Fibroblast of lung (primary cell): ENCODE measurements at regions not wholly inside any gene's neighbourhood (a gene's known extent, or its start where the extent isn't known, plus 50 kb on each side); places are given as distances from the start of the nearest gene placed in this dataset.

ENCODE experiments used
- DNase-seq, 2 donors: peaks; one replicate each; pipeline versions ENCODE4 v3.0.0 to v3.0.0-alpha.2; 2010; ENCODE audit warnings: low read depth in 2 of 2
- H2AFZ ChIP-seq: 2 replicates; pipeline ENCODE4 v1.5.1; 2012; ENCODE audit warnings: low read length, control low read depth, inconsistent platforms
- H3K27ac ChIP-seq: 2 replicates; pipeline ENCODE4 v1.5.1; 2011; ENCODE audit warnings: low read length, control low read depth; ENCODE audit not compliant: insufficient read depth
- H3K27me3 ChIP-seq: 2 replicates; pipeline ENCODE4 v1.5.1; 2011; ENCODE audit warnings: mild to moderate bottlenecking, low read length; ENCODE audit not compliant: control insufficient read depth, insufficient read depth
- H3K36me3 ChIP-seq: 2 replicates; pipeline ENCODE4 v1.5.1; 2011; ENCODE audit warnings: low read length; ENCODE audit not compliant: control insufficient read depth, insufficient read depth
- H3K4me1 ChIP-seq: 2 replicates; pipeline ENCODE4 v1.5.1; 2011; ENCODE audit warnings: low read length; ENCODE audit not compliant: control insufficient read depth, insufficient read depth; ENCODE audit errors: extremely low read depth
- H3K4me2 ChIP-seq: 2 replicates; pipeline ENCODE4 v1.5.1; 2011; ENCODE audit warnings: low read length, control low read depth; ENCODE audit not compliant: insufficient read depth; ENCODE audit errors: extremely low read depth
- H3K4me3 ChIP-seq, 4 experiments: fragments of 200-600 bp in 1 of 4; sonication (generic) in 1 of 4; replicated peaks in 1 of 4; 2 replicates each; pipeline ENCODE4 v1.5.1; 2011 to 2016; ENCODE audit warnings: low read length in 4 of 4, low read depth in 3 of 4, mild to moderate bottlenecking in 3 of 4, control low read depth in 2 of 4, inconsistent platforms in 1 of 4, mixed read lengths in 1 of 4; ENCODE audit not compliant: insufficient read depth in 1 of 4; ENCODE audit errors: control extremely low read depth in 1 of 4
- H3K79me2 ChIP-seq: 2 replicates; pipeline ENCODE4 v1.5.1; 2012; ENCODE audit warnings: mild to moderate bottlenecking, low read length, inconsistent platforms; ENCODE audit not compliant: control insufficient read depth, insufficient read depth
- H3K9ac ChIP-seq: 2 replicates; pipeline ENCODE4 v1.5.1; 2011; ENCODE audit warnings: mild to moderate bottlenecking, low read length, control low read depth; ENCODE audit not compliant: insufficient read depth
- H3K9me3 ChIP-seq: 2 replicates; pipeline ENCODE4 v1.5.1; 2012; ENCODE audit warnings: low read depth, low read length; ENCODE audit not compliant: control insufficient read depth, insufficient read depth
- H4K20me1 ChIP-seq: 2 replicates; pipeline ENCODE4 v1.5.1; 2011; ENCODE audit warnings: low read length; ENCODE audit not compliant: control insufficient read depth, insufficient read depth; ENCODE audit errors: extremely low read depth
- EZH2 ChIP-seq: IDR thresholded peaks from 2 replicates; pipeline ENCODE4 v1.5.1; 2012; ENCODE audit warnings: low read length, control low read depth, mild to moderate bottlenecking; ENCODE audit errors: missing control alignments
- TF ChIP-seq, protein P1 (sequence below), 2 donors: IDR thresholded peaks in 1 of 2; conservative IDR thresholded peaks in 1 of 2; 1 replicate in 1 of 2; 2 replicates in 1 of 2; pipeline ENCODE4 v1.5.1; 2011 to 2012; ENCODE audit warnings: low read length in 2 of 2, control low read depth in 1 of 2, inconsistent platforms in 1 of 2, low read depth in 1 of 2, mild to moderate bottlenecking in 1 of 2

DNA sequence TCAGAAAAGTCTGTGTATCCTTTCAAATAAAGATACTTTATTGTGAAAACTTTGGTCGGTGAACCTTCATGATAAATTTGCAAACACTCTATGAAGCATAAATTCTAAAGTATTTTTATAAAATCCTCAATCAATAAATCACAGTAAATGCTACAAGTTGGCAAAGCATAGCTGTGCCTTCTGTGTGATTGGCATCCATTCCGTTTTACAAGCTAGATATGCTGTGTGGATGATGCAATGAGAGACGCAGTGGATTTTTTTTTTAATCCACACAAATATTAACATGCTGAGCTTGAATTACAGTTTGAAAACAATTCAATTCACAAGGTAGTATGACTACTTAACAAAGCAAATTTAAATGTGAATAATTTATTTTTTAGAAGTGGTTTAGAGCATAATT lies 937.2 kb downstream of the ZPLD1 start:
- no peaks in the 10 kb centered on the region for H3K79me2 ChIP-seq
- H3K9ac ChIP-seq = no peak overlapping the region
- H3K27me3 ChIP-seq = no peaks in the 10 kb centered on the region
- H4K20me1 ChIP-seq = no peaks in the 10 kb centered on the region
- no peak overlapping the region for H3K27ac ChIP-seq
- no peak overlapping the region for H3K4me3 ChIP-seq
- TF ChIP-seq, protein P1, sequence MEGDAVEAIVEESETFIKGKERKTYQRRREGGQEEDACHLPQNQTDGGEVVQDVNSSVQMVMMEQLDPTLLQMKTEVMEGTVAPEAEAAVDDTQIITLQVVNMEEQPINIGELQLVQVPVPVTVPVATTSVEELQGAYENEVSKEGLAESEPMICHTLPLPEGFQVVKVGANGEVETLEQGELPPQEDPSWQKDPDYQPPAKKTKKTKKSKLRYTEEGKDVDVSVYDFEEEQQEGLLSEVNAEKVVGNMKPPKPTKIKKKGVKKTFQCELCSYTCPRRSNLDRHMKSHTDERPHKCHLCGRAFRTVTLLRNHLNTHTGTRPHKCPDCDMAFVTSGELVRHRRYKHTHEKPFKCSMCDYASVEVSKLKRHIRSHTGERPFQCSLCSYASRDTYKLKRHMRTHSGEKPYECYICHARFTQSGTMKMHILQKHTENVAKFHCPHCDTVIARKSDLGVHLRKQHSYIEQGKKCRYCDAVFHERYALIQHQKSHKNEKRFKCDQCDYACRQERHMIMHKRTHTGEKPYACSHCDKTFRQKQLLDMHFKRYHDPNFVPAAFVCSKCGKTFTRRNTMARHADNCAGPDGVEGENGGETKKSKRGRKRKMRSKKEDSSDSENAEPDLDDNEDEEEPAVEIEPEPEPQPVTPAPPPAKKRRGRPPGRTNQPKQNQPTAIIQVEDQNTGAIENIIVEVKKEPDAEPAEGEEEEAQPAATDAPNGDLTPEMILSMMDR (conservative IDR thresholded peaks at IDR 0.05 in 1 of 2, IDR thresholded peaks at IDR 0.05 in 1 of 2; ENCODE audit: low read depth in 1 of 2, low read length in 2 of 2) = no peak
- TF ChIP-seq EZH2 = no peak
- H3K36me3 ChIP-seq = no peaks in the 10 kb centered on the region
- no peaks in the 10 kb centered on the region for H3K9me3 ChIP-seq
- no peaks in the 10 kb centered on the region for H3K4me1 ChIP-seq
- DNase-seq = peak in 1 of 2 donors; percentile 6
- no peak overlapping the region for H2AFZ ChIP-seq
- H3K4me2 ChIP-seq = no peak overlapping the region

DNA sequence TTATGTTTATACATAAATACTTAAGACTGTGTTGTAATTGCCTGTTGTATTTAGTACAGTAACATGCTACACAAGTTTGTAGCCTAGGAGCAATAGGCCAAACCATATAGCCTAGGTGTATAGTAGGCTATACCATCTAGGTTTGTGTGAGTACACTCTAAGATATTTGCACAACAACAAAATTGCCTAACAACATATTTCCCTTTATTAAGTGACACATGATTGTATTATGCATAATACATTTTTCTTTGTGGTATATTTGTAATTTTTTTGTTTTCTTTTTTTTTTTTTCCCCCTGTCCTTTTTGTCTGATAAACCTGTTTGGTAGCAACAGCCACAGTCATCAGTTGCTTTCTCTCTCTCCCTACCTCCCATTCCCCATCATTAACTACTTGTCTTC lies 945.6 kb downstream of the ZPLD1 start:
- no peak for TF ChIP-seq EZH2
- TF ChIP-seq, protein P1 (conservative IDR thresholded peaks at IDR 0.05 in 1 of 2, IDR thresholded peaks at IDR 0.05 in 1 of 2; ENCODE audit: low read depth in 1 of 2, low read length in 2 of 2) = no peak
- no peaks in the 10 kb centered on the region for H4K20me1 ChIP-seq
- no peak overlapping the region for H3K4me3 ChIP-seq
- H3K27me3 ChIP-seq = no peaks in the 10 kb centered on the region
- no peaks in the 10 kb centered on the region for H3K4me1 ChIP-seq
- no peak overlapping the region for H3K27ac ChIP-seq
- no peak overlapping the region for H3K4me2 ChIP-seq
- DNase-seq = no peak
- H3K9ac ChIP-seq = no peak overlapping the region
- H3K9me3 ChIP-seq = no peaks in the 10 kb centered on the region
- no peaks in the 10 kb centered on the region for H3K79me2 ChIP-seq
- no peak overlapping the region for H2AFZ ChIP-seq
- H3K36me3 ChIP-seq = no peaks in the 10 kb centered on the region

DNA sequence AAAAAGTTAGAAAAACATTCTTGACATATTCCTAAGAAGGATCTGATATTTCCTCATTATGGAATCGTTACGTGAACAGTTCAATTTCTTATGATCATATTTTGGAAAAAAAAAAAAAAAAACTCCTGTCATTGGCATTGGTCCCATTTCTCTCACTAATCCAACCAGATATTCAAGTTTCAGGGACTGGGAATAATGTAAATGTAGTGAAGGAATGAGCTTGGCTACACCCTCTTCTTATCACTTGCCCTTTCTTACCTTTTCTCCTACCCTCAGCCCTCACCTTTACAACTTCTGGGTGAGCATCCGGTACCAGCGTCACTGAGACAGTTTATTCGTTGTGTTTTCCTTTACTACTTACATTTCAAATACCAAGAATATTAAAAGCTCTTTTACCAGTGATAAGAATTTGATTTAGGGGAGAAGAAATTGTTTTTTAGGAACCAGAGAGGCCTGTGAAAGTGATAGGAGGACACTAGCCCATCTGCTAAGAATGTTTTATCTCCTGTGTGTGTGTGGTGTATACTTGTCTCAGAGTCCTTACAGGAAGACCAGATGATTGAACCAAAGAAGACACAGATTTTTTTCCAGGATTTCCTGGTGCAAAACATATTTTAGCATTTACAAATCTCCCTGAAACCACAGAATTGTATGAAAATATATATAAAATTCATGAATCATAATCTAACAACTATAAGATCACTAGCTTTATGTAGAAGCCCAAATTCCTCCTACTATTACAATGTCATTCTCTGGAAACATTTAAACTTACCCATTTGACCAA lies 946.7 kb downstream of the ZPLD1 start:
- H3K9me3 ChIP-seq = no peaks in the 10 kb centered on the region
- H3K79me2 ChIP-seq = no peaks in the 10 kb centered on the region
- no peak for DNase-seq
- no peak overlapping the region for H3K27ac ChIP-seq
- H3K9ac ChIP-seq = no peak overlapping the region
- H4K20me1 ChIP-seq = no peaks in the 10 kb centered on the region
- no peak overlapping the region for H3K4me3 ChIP-seq
- no peak overlapping the region for H3K4me2 ChIP-seq
- no peaks in the 10 kb centered on the region for H3K27me3 ChIP-seq
- H3K4me1 ChIP-seq = no peaks in the 10 kb centered on the region
- H3K36me3 ChIP-seq = no peaks in the 10 kb centered on the region
- H2AFZ ChIP-seq = no peak overlapping the region
- TF ChIP-seq, protein P1 (conservative IDR thresholded peaks at IDR 0.05 in 1 of 2, IDR thresholded peaks at IDR 0.05 in 1 of 2; ENCODE audit: low read depth in 1 of 2, low read length in 2 of 2) = no peak
- no peak for TF ChIP-seq EZH2
